Adrenal gland (tissue), 9 donors: ENCODE measurements at regions not wholly inside any gene's neighbourhood (a gene's known extent, or its start where the extent isn't known, plus 50 kb on each side); places are given as distances from the start of the nearest gene placed in this dataset.

Source experiments
- DNase-seq, 7 donors: peaks; one replicate each; pipeline ENCODE4 v3.0.0-alpha.2; 2019 to 2020
- H3K27ac ChIP-seq, 5 donors: fragments of 200-600 bp; sonication (generic) in 4 of 5; 1 replicate in 3 of 5; 2 replicates in 2 of 5; pipeline versions ENCODE4 v1.5.1 to v1.8.0; 2016 to 2020; ENCODE audit warnings: mild to moderate bottlenecking in 1 of 5
- H3K27me3 ChIP-seq: fragments of 200-600 bp; 2 replicates; pipeline ENCODE4 v1.8.0; 2021
- H3K36me3 ChIP-seq, 2 donors: fragments of 200-600 bp; replicated peaks in 1 of 2; 1 replicate in 1 of 2; 2 replicates in 1 of 2; pipeline versions ENCODE4 v1.5.1 to v1.8.0; 2018 to 2022
- H3K4me1 ChIP-seq, 2 donors: fragments of 200-600 bp; replicated peaks in 1 of 2; 1 replicate in 1 of 2; 2 replicates in 1 of 2; pipeline versions ENCODE4 v1.5.1 to v1.8.0; 2018 to 2021
- H3K4me3 ChIP-seq, 4 donors: fragments of 200-600 bp; sonication (generic) in 3 of 4; one replicate each; pipeline ENCODE4 v1.5.1; 2016 to 2018
- H3K9me3 ChIP-seq, 3 donors: fragments of 200-600 bp; sonication (generic) in 1 of 3; replicated peaks in 1 of 3; 1 replicate in 2 of 3; 2 replicates in 1 of 3; pipeline versions ENCODE4 v1.5.1 to v1.8.0; 2016 to 2021
- CTCF ChIP-seq, 6 experiments: fragments of 450-650 bp in 4 of 6; fragments of 200-600 bp in 2 of 6; sonication (generic) in 1 of 6; IDR thresholded peaks; 1 replicate in 5 of 6; 2 replicates in 1 of 6; pipeline versions ENCODE4 v1.5.1 to v1.8.0; 2016 to 2021; ENCODE audit warnings: antibody characterized with exemption in 6 of 6, mild to moderate bottlenecking in 2 of 6, moderate library complexity in 1 of 6
- POLR2A ChIP-seq, 2 donors: fragments of 450-650 bp; IDR thresholded peaks; one replicate each; pipeline ENCODE4 v1.6.1; 2017; ENCODE audit warnings: antibody characterized with exemption in 2 of 2, mild to moderate bottlenecking in 2 of 2, moderate library complexity in 1 of 2
- WGBS, 4 donors: extraction: QIAGEN DNeasy Blood & Tissue Kit in 2 of 4; methylation state at CpG; one replicate each; pipeline versions ENCODE4 v1.1.5 to v1.1.7; 2013 to 2017; 5-methylcytosine and 5-hydroxymethylcytosine counted together
- intact Hi-C, 2 donors: fragments of 100-400 bp; cut with DNase I; formaldehyde crosslinking; loops; one replicate each; pipeline versions ENCODE4 v1.14.1 to v1.15.0; 2022 to 2023
- donor health status: healthy with polysubstance abuse.
- donor health status: Bipolar disorder and iron deficiency.
- donor health status: DM: yes; HTN: yes; CAD: no.
- donor health status: DM: no; HTN: no; CAD: no.
- donor health status: DM: no; HTN: no; CAD: no.

DNA sequence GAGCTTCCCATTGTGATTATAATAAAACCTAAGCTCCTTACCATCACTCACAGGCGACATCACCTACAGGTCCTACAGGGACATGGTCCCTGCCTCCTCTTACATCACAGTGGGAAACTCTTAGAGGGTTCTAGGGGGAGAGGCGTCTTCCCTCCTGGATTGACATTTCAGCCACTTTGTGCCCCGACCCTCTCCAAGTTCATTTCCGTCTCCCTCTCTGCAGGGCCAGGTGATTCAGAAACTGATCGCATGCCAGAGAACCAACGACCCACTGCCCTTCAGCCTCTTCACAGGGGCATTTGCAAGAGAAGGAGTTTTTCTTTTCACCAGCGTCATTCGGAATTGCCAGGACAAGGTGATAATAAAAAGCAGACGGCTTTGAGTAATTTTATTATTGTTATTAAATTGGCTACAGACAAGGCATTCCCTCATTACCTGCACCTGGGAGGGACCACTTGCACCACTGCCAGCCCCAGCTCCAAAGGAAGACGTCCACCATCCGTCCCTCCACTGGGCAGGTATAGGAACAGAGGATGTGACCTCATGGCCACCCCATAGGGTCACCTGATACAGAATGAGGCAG lies 85.8 kb upstream of the CUX1 start:
- intact Hi-C loops: no loop called here
- Histone ChIP-seq H3K9me3 (no peaks in the 10 kb centered on the region), H3K27me3 (no peaks in the 10 kb centered on the region), H3K4me1 (peaks cover 3 to 4% of the 10 kb centered on the region in 2 donors), H3K4me3 (no peak overlapping the region), H3K27ac (no peak overlapping the region), H3K36me3 (no peaks in the 10 kb centered on the region)
- 65 to 73% (median 69%) methylated on average over 11 of the region's 11 CpGs for WGBS, 4 donors
- TF ChIP-seq CTCF (IDR thresholded peaks at IDR 0.05): no peak
- no peak for TF ChIP-seq POLR2A (IDR thresholded peaks at IDR 0.05)
- DNase-seq: no peak

DNA sequence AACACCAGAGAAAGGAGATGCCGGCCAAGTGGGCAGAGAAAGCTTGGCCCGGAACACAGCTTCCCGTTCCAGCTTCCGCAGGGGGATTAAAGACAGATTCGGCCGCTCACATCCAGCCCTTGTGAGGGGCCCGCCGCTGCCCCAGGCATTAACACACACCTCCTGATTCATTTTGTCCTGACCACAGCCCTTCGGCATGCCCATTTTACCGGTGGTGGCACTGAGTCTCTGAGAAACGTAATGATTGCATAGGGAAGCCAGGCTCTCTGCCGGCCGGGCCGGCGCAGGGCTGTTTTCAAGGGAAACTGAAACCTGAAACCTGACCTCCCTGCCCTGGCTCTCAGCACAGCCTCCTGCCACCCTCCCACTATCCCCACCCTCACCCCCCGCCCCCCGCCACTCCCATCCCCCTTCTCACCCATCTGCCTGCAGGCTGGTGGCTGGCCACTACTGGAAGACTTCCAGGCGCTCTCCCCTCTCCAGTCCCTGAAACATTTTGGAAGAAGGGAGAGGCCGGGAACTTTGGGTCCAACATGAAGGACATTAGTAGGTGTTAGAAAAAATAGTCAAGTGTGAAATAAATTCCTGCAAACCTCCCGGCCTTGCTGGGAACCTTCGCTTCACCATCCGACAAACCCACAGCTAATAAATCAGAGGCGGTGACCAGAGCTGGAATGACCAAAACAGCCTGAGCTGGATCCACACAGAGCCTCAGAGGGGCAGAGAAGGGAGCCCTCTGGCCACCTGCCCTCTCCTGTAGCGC lies 83.5 kb upstream of the CUX1 start:
- DNase-seq: peak; percentile 57 to 82 (median 77)
- 11 to 26% (median 20%) methylated on average over 20 to 24 of the region's 24 CpGs for WGBS, 4 donors
- peaks cover 3 to 4% of the 10 kb centered on the region in 2 donors for H3K4me1 ChIP-seq
- peak overlapping the region in 2 of 4 donors; percentile 39 to 50 for H3K4me3 ChIP-seq
- peak overlapping the region in 3 of 5 donors; percentile 65 to 84 (median 68) for H3K27ac ChIP-seq
- no peak for TF ChIP-seq CTCF (IDR thresholded peaks at IDR 0.05)
- TF ChIP-seq POLR2A (IDR thresholded peaks at IDR 0.05): peak in 1 of 2 donors; percentile 48
- no peaks in the 10 kb centered on the region for H3K27me3 ChIP-seq
- no peaks in the 10 kb centered on the region for H3K36me3 ChIP-seq
- H3K9me3 ChIP-seq: no peaks in the 10 kb centered on the region
- intact Hi-C loops: no loop called here

DNA sequence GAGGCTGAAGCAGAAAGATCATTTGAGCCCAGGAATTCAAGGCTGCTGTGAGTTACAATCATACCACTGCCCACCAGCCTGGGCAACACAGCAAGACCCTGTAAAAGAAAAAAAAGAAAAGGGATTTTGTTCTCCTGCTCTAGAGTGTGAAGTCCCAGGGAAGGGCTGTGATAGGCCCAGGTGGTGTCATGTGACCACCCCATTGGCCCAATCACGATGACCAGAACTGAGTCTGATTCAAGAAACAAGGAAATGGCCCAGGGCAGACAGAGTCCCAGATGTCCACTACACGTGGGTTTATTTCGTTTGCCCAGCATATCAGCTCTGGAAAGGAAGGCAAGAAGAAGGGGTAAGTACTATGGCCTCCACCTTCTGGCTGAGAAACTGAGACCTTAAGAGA lies 81.3 kb upstream of the CUX1 start:
- no peaks in the 10 kb centered on the region for H3K27me3 ChIP-seq
- peaks cover 3 to 4% of the 10 kb centered on the region in 2 donors for H3K4me1 ChIP-seq
- H3K27ac ChIP-seq: no peak overlapping the region
- H3K9me3 ChIP-seq: no peaks in the 10 kb centered on the region
- 77 to 90% (median 90%) methylated on average over 3 of the region's 3 CpGs for whole genome bisulfite sequencing, 4 donors
- H3K36me3 ChIP-seq: no peaks in the 10 kb centered on the region
- no peak for DNase-seq
- intact Hi-C loops: no loop called here
- H3K4me3 ChIP-seq: no peak overlapping the region
- TF ChIP-seq POLR2A (IDR thresholded peaks at IDR 0.05) (no peak), CTCF (IDR thresholded peaks at IDR 0.05) (no peak)

DNA sequence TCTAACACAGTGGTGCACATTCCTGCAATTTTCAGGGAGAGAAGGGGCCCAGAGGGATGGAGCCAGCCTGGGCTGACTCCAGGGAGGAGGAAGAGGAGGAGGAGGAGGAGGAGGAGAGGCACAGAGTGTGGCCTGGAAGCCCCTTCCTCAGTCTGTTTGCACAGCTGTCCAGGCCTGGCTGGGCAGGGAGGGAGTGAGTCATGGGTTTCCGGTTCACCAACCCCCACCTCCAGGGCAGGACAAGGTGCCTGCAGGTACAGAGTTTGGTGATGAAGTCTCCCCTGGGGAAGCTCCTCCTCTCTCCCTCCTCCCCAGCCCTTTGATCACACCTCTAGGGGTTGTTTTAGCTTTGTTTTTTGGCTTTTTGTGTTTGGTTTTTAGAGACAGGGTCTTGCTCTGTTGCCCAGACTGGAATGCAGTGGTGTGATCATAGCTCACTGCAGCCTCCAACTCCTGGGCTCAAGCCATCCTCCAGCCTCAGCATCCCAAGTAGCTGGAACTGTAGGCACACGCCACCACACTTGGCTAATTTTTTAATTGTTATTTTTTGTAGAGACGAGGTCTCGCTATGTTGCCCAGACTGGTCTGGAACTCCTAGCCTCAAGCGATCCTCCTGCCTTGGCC lies 77.5 kb upstream of the CUX1 start:
- intact Hi-C loops: loop anchor here in 1 of 2 donors (5.0 kb wide), 1 partner anchor 77 kb away; the partner anchor contains the start of gene CUX1
- Histone ChIP-seq H3K27ac (no peak overlapping the region), H3K27me3 (no peaks in the 10 kb centered on the region), H3K4me3 (no peak overlapping the region), H3K4me1 (peaks cover 3 to 7% of the 10 kb centered on the region in 2 donors), H3K9me3 (no peaks in the 10 kb centered on the region), H3K36me3 (no peaks in the 10 kb centered on the region)
- DNase-seq: no peak
- WGBS, 4 donors: 83 to 89% (median 88%) methylated on average over 5 of the region's 5 CpGs
- no peak for TF ChIP-seq POLR2A (IDR thresholded peaks at IDR 0.05)
- no peak for TF ChIP-seq CTCF (IDR thresholded peaks at IDR 0.05)
